HEK293T (cell line): ENCODE measurements at regions not wholly inside any gene's neighbourhood (a gene's known extent, or its start where the extent isn't known, plus 50 kb on each side); places are given as distances from the start of the nearest gene placed in this dataset.

Experiments used
- ELF4 ChIP-seq: fragments of 450-650 bp; IDR thresholded peaks from 2 replicates; pipeline ENCODE4 v1.6.1; 2017; ENCODE audit warnings: antibody characterized with exemption
- FOXK2 ChIP-seq: fragments of 450-650 bp; IDR thresholded peaks from 2 replicates; pipeline ENCODE4 v1.6.1; 2016; ENCODE audit warnings: mild to moderate bottlenecking
- FOXM1 ChIP-seq: fragments of 450-650 bp; IDR thresholded peaks from 2 replicates; pipeline ENCODE4 v1.6.1; 2017; ENCODE audit warnings: mild to moderate bottlenecking, borderline replicate concordance
- L3MBTL2 ChIP-seq: fragments of 450-650 bp; conservative IDR thresholded peaks from 2 replicates; pipeline ENCODE4 v1.6.1; 2016; ENCODE audit warnings: mild to moderate bottlenecking
- NFRKB ChIP-seq: fragments of 450-650 bp; IDR thresholded peaks from 2 replicates; pipeline ENCODE4 v1.6.1; 2016; ENCODE audit warnings: mild to moderate bottlenecking, moderate library complexity
- SP1 ChIP-seq: fragments of 450-650 bp; IDR thresholded peaks from 2 replicates; pipeline ENCODE4 v1.6.1; 2017
- SUZ12 ChIP-seq: fragments of 450-650 bp; IDR thresholded peaks from 2 replicates; pipeline ENCODE4 v1.6.1; 2016; ENCODE audit warnings: mild to moderate bottlenecking

- TF ChIP-seq FOXM1 (no peak), SP1 (no peak), L3MBTL2 (no peak), FOXK2 (no peak), SUZ12 (no peak), NFRKB (no peak), ELF4 (no peak)
These were observed 229.1 kb upstream of the ZP4 start for GRCh38 chr1:238119861-238120260.
